IgD-negative memory B cell (primary cell): ENCODE measurements at regions not wholly inside any gene's neighbourhood (a gene's known extent, or its start where the extent isn't known, plus 50 kb on each side); places are given as distances from the start of the nearest gene placed in this dataset.

Source experiments
- H3K27ac Mint-ChIP-seq, 3 donors: one replicate each; pipeline ENCODE4 v1.8.0; 2020 to 2022; ENCODE audit warnings: mild to moderate bottlenecking in 3 of 3, mixed read lengths in 3 of 3, moderate library complexity in 1 of 3
- H3K27me3 Mint-ChIP-seq: one replicate; pipeline ENCODE4 v1.8.0; 2021; ENCODE audit warnings: mixed read lengths
- H3K36me3 Mint-ChIP-seq: one replicate; pipeline ENCODE4 v1.8.0; 2020; ENCODE audit warnings: mild to moderate bottlenecking, mixed read lengths
- H3K4me1 Mint-ChIP-seq, 3 donors: one replicate each; pipeline ENCODE4 v1.8.0; 2020 to 2022; ENCODE audit warnings: mixed read lengths in 3 of 3, mild to moderate bottlenecking in 1 of 3
- H3K4me3 Mint-ChIP-seq, 4 donors: one replicate each; pipeline ENCODE4 v1.8.0; 2020 to 2022; ENCODE audit warnings: mild to moderate bottlenecking in 4 of 4, mixed read lengths in 4 of 4, moderate library complexity in 3 of 4
- H3K9me3 Mint-ChIP-seq, 3 donors: one replicate each; pipeline ENCODE4 v1.8.0; 2020 to 2021; ENCODE audit warnings: mixed read lengths in 3 of 3, mild to moderate bottlenecking in 1 of 3

DNA sequence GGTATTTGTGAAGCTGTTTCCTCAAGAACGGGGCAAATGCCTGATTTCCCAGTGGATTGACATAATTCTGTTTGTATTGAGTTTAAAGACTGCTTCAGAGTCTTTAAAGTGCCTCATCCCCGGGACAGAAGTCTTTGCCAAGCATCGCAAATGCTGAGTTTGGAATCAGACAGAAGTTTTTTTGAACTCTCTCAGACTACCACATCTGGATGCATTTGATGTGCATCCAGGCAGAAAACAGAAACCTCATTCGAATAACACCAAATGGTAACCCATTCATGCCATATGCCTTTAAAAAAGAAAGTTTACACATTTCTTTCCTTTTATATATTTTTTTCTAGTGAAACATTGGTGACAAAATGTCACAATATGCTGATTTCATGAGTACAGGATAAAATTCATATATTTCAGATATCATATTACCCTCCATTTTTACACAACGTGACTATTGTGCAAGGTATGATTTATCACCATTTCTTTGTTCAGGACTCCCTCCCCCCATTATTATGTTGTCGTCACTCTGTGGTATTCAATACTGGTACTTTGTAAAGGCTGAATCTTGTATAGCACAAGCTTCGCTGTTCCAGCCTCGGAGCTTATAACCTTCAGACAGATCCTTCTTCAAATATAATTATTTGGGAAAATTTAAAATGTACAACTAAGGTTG is 91.1 kb downstream of the ZNF608 start:
- H3K9me3 Mint-ChIP-seq: no peaks in the 10 kb centered on the region
- no peak overlapping the region for H3K4me3 Mint-ChIP-seq
- no peak overlapping the region for H3K27ac Mint-ChIP-seq
- H3K36me3 Mint-ChIP-seq: no peaks in the 10 kb centered on the region
- peaks cover 5% of the 10 kb centered on the region for H3K27me3 Mint-ChIP-seq
- H3K4me1 Mint-ChIP-seq: peaks cover 9 to 20% (median 17%) of the 10 kb centered on the region in 3 donors

DNA sequence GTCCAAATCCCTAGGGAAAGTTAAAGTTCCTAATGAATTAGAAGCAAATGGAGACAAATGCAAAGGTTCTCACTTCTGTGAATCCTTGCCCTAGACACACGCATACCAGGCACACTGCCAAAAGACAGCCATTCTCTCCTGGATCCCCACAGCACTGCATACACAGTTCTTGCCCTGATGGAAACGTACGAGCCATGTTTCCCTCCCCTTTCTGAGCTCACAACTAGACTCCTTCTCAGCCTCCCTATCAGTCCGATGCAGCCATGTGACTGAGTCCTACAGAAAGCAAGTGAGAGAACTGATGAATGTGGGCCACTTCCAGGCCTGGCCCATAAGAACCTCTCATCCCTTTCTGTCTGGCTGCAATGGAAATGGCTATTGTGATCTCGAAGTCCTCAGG is 92.0 kb downstream of the ZNF608 start:
- H3K4me1 Mint-ChIP-seq: peaks cover 12 to 26% (median 21%) of the 10 kb centered on the region in 3 donors
- no peak overlapping the region for H3K27ac Mint-ChIP-seq
- H3K36me3 Mint-ChIP-seq: no peaks in the 10 kb centered on the region
- no peaks in the 10 kb centered on the region for H3K9me3 Mint-ChIP-seq
- no peak overlapping the region for H3K4me3 Mint-ChIP-seq
- H3K27me3 Mint-ChIP-seq: peaks cover 4% of the 10 kb centered on the region

GRCh38 chr5:124653666-124654065 is 92.8 kb downstream of the ZNF608 start:
- peaks cover 13 to 28% (median 14%) of the 10 kb centered on the region in 3 donors for H3K4me1 Mint-ChIP-seq
- no peak overlapping the region for H3K27ac Mint-ChIP-seq
- no peaks in the 10 kb centered on the region for H3K9me3 Mint-ChIP-seq
- H3K27me3 Mint-ChIP-seq: peaks cover 9% of the 10 kb centered on the region
- no peaks in the 10 kb centered on the region for H3K36me3 Mint-ChIP-seq
- H3K4me3 Mint-ChIP-seq: no peak overlapping the region

DNA sequence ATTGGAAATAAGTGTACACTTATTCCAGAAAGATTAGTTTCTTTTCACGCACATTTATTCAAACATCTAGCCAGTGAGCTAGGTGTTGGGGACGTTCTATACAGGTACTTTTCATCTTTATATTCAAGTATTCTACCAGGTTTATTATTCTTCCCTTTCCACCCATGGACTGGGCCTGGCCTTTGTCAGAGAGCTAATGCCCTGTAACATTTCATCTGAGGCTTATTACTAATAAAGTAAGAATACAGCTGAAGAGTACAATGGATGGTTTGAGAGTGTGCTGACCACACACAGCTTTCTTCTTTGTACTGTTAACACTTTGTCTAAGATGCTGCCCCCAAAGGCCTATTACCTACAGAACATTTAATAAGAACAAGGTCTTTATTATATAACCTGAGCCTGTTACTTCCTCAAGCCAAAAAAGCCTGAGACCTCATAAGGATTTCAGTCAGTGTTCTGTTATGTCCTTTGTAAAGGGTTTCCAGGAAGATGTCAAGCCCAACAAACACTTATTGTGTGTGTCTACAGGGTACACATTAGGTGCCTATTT is 93.5 kb downstream of the ZNF608 start:
- Mint-ChIP-seq H3K4me1 (peaks cover 12 to 30% (median 13%) of the 10 kb centered on the region in 3 donors), H3K4me3 (peak overlapping the region in 1 of 4 donors; percentile 8), H3K9me3 (no peaks in the 10 kb centered on the region), H3K27ac (no peak overlapping the region), H3K36me3 (no peaks in the 10 kb centered on the region), H3K27me3 (peaks cover 16% of the 10 kb centered on the region)

GRCh38 chr5:124652514-124652819 is 94.0 kb downstream of the ZNF608 start:
- Mint-ChIP-seq H3K4me1 (peaks cover 12 to 30% (median 13%) of the 10 kb centered on the region in 3 donors), H3K9me3 (no peaks in the 10 kb centered on the region), H3K4me3 (peak overlapping the region in 3 of 4 donors; percentile 48 to 92 (median 84)), H3K27me3 (peaks cover 20% of the 10 kb centered on the region), H3K36me3 (no peaks in the 10 kb centered on the region), H3K27ac (peak overlapping the region in 1 of 3 donors; percentile 52)

GRCh38 chr5:124651663-124652513 is 94.6 kb downstream of the ZNF608 start:
- Mint-ChIP-seq H3K27ac (peak overlapping the region in 2 of 3 donors; percentile 52 to 78), H3K36me3 (no peaks in the 10 kb centered on the region), H3K9me3 (no peaks in the 10 kb centered on the region), H3K27me3 (peaks cover 24% of the 10 kb centered on the region), H3K4me3 (peak overlapping the region; percentile 48 to 92 (median 87)), H3K4me1 (peaks cover 15 to 32% (median 17%) of the 10 kb centered on the region in 3 donors)

- H3K4me3 Mint-ChIP-seq: peak overlapping the region; percentile 48 to 92 (median 87)
- peak overlapping the region in 1 of 3 donors; percentile 81 for H3K27ac Mint-ChIP-seq
- H3K4me1 Mint-ChIP-seq: peaks cover 22 to 38% (median 23%) of the 10 kb centered on the region in 3 donors
- H3K27me3 Mint-ChIP-seq: peaks cover 31% of the 10 kb centered on the region
- H3K36me3 Mint-ChIP-seq: no peaks in the 10 kb centered on the region
- no peaks in the 10 kb centered on the region for H3K9me3 Mint-ChIP-seq
Measured at GRCh38 chr5:124650951-124651662, 95.3 kb downstream of the ZNF608 start.

DNA sequence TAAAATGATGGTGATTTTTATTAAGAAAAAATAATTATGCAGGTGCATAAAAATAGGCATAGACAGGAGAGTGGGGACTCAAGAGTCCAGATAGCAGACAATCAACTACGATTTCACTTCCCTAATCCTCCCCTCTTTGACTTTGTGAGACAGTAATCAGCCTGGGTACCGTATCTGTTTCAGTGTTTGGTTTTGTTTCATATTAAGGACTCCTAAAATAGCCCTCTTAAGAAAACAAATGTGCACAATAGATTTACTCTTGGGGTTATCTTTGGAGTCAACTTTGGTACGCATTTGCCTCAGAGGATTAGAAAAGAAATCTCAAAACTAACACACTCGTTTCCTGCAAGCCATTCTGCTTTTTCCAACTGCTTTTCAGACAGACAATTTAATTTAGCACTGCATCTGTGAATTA is 96.3 kb downstream of the ZNF608 start:
- Mint-ChIP-seq H3K9me3 (no peaks in the 10 kb centered on the region), H3K4me3 (peak overlapping the region; percentile 48 to 78 (median 74)), H3K4me1 (peaks cover 23 to 41% (median 29%) of the 10 kb centered on the region in 3 donors), H3K27me3 (peaks cover 33% of the 10 kb centered on the region), H3K27ac (peak overlapping the region; percentile 81 to 100 (median 95)), H3K36me3 (no peaks in the 10 kb centered on the region)

- Mint-ChIP-seq H3K36me3 (no peaks in the 10 kb centered on the region), H3K9me3 (no peaks in the 10 kb centered on the region), H3K27me3 (peaks cover 33% of the 10 kb centered on the region), H3K27ac (peak overlapping the region; percentile 81 to 100 (median 95)), H3K4me3 (peak overlapping the region; percentile 48 to 78 (median 74)), H3K4me1 (peaks cover 23 to 41% (median 29%) of the 10 kb centered on the region in 3 donors)
Measured at GRCh38 chr5:124649491-124650146, 96.8 kb downstream of the ZNF608 start.

- no peaks in the 10 kb centered on the region for H3K9me3 Mint-ChIP-seq
- peak overlapping the region in 3 of 4 donors; percentile 48 to 77 (median 72) for H3K4me3 Mint-ChIP-seq
- no peaks in the 10 kb centered on the region for H3K36me3 Mint-ChIP-seq
- H3K4me1 Mint-ChIP-seq: peaks cover 23 to 41% (median 29%) of the 10 kb centered on the region in 3 donors
- H3K27ac Mint-ChIP-seq: peak overlapping the region; percentile 81 to 100 (median 95)
- H3K27me3 Mint-ChIP-seq: peaks cover 33% of the 10 kb centered on the region
Measured at GRCh38 chr5:124648902-124649467, 97.5 kb downstream of the ZNF608 start.

GRCh38 chr5:124647352-124647751 is 99.1 kb downstream of the ZNF608 start:
- Mint-ChIP-seq H3K9me3 (no peaks in the 10 kb centered on the region), H3K27ac (peak overlapping the region in 1 of 3 donors; percentile 6), H3K36me3 (peaks cover under 1% of the 10 kb centered on the region), H3K4me3 (peak overlapping the region in 1 of 4 donors; percentile 73), H3K4me1 (peaks cover 22 to 36% (median 29%) of the 10 kb centered on the region in 3 donors), H3K27me3 (peaks cover 33% of the 10 kb centered on the region)

DNA sequence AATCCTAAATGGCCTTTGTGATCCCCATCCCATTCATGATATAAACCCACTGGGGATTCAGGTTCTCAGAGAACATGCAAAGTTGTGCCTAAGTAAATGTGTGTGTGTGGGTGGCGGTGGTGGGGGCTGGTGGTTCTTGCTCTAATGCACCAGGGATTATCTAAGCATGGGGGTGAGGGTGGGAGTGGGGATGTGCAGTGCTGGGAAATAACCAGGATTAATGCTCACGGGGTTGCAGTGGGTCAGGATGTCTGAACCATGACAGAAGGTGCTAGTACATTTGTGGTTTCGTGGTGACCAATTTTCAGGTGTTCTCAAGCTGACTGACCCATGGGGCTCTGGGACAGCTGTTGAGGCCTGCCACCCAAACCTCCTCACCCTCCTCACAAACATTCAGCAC is 101.0 kb downstream of the ZNF608 start:
- H3K4me1 Mint-ChIP-seq: peaks cover 22 to 26% (median 24%) of the 10 kb centered on the region in 3 donors
- peaks cover under 1 to 3% (median 2%) of the 10 kb centered on the region in 3 donors for H3K9me3 Mint-ChIP-seq
- H3K36me3 Mint-ChIP-seq: peaks cover 5% of the 10 kb centered on the region
- H3K27me3 Mint-ChIP-seq: peaks cover 31% of the 10 kb centered on the region
- H3K27ac Mint-ChIP-seq: peak overlapping the region in 1 of 3 donors; percentile 51
- H3K4me3 Mint-ChIP-seq: peak overlapping the region in 1 of 4 donors; percentile 76

- Mint-ChIP-seq H3K4me3 (no peak overlapping the region), H3K27ac (no peak overlapping the region), H3K36me3 (peaks cover 7% of the 10 kb centered on the region), H3K27me3 (peaks cover 30% of the 10 kb centered on the region), H3K4me1 (peaks cover 18 to 23% (median 21%) of the 10 kb centered on the region in 3 donors), H3K9me3 (peaks cover 1 to 3% (median 2%) of the 10 kb centered on the region in 3 donors)
Measured at GRCh38 chr5:124644582-124644981, 101.9 kb downstream of the ZNF608 start.

- no peak overlapping the region for H3K4me3 Mint-ChIP-seq
- H3K36me3 Mint-ChIP-seq: peaks cover 7% of the 10 kb centered on the region
- peaks cover 16 to 18% (median 17%) of the 10 kb centered on the region in 3 donors for H3K4me1 Mint-ChIP-seq
- H3K9me3 Mint-ChIP-seq: peaks cover 1 to 3% (median 2%) of the 10 kb centered on the region in 3 donors
- peaks cover 28% of the 10 kb centered on the region for H3K27me3 Mint-ChIP-seq
- no peak overlapping the region for H3K27ac Mint-ChIP-seq
Measured at GRCh38 chr5:124644138-124644537, 102.3 kb downstream of the ZNF608 start.
